ENCODE measurements at regions not wholly inside any gene's neighbourhood (a gene's known extent, or its start where the extent isn't known, plus 50 kb on each side); places are given as distances from the start of the nearest gene placed in this dataset.

DNA sequence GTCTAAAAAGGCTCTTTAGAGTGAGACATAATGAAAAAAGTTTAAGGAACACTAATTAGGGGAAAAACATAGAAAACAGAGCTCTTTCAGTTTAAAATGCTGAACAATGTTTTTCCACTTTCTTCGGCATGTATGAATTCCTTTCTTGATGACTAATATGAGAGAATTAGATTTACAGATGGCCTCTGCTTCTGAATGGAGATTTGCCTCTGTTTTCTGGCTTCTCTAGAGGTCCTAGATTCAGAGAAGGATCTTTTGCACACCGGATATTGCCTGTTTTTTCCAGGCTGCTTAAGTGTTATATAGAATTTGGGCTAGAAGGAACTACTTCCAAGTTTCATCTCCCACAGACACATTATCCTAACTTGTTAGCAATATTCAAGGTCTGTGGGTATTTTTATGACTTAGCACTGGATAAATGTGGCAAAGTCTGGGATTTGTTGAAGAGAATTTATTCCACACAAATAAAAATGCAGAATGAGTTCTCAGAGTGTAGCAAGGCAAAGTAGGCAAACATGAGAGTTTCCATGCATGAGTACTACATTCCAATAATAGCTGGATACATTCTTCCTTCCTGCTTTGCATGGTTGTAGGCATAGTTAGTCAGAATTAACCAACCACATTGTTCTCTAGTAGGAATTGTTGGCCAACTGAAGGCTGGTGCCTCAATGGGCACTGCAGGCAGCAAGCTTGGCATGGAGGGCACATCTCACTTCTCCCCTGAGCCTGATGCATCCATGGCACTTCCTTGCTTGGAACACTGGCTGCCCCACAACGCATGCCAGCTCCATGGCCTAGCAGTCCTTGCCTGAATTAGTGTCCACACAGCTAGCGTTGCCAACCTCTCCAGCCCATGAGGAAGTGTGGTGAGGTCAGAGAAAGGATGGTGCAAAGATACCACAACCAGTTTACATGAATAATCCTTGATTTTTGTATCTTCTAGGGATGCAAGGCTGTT, 224.2 kb downstream of the CLIC5 start:
- Histone ChIP-seq H2AFZ (ENCODE audit: low read depth, low read length) (no peak overlapping the region), H3K4me2 (ENCODE audit: low read length) (no peak overlapping the region)
- no peak for TF ChIP-seq RAD21 (conservative IDR thresholded peaks at IDR 0.05)
- TF ChIP-seq TAF1 (IDR thresholded peaks at IDR 0.05; ENCODE audit: low read depth) = no peak
- TF ChIP-seq, protein P1, sequence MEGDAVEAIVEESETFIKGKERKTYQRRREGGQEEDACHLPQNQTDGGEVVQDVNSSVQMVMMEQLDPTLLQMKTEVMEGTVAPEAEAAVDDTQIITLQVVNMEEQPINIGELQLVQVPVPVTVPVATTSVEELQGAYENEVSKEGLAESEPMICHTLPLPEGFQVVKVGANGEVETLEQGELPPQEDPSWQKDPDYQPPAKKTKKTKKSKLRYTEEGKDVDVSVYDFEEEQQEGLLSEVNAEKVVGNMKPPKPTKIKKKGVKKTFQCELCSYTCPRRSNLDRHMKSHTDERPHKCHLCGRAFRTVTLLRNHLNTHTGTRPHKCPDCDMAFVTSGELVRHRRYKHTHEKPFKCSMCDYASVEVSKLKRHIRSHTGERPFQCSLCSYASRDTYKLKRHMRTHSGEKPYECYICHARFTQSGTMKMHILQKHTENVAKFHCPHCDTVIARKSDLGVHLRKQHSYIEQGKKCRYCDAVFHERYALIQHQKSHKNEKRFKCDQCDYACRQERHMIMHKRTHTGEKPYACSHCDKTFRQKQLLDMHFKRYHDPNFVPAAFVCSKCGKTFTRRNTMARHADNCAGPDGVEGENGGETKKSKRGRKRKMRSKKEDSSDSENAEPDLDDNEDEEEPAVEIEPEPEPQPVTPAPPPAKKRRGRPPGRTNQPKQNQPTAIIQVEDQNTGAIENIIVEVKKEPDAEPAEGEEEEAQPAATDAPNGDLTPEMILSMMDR (IDR thresholded peaks at IDR 0.05; ENCODE audit: poor library complexity, severe bottlenecking) = no peak
- TF ChIP-seq, protein P2, sequence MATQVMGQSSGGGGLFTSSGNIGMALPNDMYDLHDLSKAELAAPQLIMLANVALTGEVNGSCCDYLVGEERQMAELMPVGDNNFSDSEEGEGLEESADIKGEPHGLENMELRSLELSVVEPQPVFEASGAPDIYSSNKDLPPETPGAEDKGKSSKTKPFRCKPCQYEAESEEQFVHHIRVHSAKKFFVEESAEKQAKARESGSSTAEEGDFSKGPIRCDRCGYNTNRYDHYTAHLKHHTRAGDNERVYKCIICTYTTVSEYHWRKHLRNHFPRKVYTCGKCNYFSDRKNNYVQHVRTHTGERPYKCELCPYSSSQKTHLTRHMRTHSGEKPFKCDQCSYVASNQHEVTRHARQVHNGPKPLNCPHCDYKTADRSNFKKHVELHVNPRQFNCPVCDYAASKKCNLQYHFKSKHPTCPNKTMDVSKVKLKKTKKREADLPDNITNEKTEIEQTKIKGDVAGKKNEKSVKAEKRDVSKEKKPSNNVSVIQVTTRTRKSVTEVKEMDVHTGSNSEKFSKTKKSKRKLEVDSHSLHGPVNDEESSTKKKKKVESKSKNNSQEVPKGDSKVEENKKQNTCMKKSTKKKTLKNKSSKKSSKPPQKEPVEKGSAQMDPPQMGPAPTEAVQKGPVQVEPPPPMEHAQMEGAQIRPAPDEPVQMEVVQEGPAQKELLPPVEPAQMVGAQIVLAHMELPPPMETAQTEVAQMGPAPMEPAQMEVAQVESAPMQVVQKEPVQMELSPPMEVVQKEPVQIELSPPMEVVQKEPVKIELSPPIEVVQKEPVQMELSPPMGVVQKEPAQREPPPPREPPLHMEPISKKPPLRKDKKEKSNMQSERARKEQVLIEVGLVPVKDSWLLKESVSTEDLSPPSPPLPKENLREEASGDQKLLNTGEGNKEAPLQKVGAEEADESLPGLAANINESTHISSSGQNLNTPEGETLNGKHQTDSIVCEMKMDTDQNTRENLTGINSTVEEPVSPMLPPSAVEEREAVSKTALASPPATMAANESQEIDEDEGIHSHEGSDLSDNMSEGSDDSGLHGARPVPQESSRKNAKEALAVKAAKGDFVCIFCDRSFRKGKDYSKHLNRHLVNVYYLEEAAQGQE (IDR thresholded peaks at IDR 0.05; ENCODE audit: borderline replicate concordance) = no peak
- TF ChIP-seq POLR2AphosphoS5 (IDR thresholded peaks at IDR 0.05) = no peak
- no peak for TF ChIP-seq EZH2 (IDR thresholded peaks at IDR 0.05; ENCODE audit: borderline replicate concordance, insufficient read depth, low read length, poor library complexity, severe bottlenecking)
- TF ChIP-seq SMC3 (conservative IDR thresholded peaks at IDR 0.05; ENCODE audit: poor library complexity) = no peak
- no peak for TF ChIP-seq EP300 (conservative IDR thresholded peaks at IDR 0.05; ENCODE audit: poor library complexity, severe bottlenecking)
- TF ChIP-seq MXI1 (conservative IDR thresholded peaks at IDR 0.05; ENCODE audit: poor library complexity, severe bottlenecking) = no peak

DNA sequence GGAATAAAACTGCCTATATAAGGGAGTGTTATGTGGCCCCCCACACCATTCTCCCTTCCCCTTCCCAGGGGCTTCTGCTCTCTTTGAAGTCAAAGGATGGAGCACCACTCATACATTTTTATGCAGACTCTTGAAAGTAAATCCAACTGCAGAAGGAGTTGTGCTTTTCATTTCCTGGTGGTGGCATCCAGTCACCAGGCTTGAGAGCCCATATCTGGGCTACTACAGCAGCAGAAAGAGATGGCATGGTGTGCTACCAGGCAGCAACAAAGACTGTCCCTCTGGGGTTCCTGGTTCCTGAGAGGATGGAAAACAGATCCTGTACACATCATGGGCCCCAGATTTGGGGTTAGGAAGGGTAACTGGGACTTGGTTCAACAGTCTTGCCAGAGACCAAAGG, 226.4 kb downstream of the CLIC5 start:
- Histone ChIP-seq H3K9me2 (ENCODE audit: insufficient read depth, low read length) (no peaks in the 10 kb centered on the region), H2AFZ (ENCODE audit: low read depth, low read length) (no peak overlapping the region), H3K27me3 (ENCODE audit: insufficient read depth, low read depth, low read length) (peaks cover 20% of the 10 kb centered on the region), H3K36me3 (ENCODE audit: insufficient read depth, low read length) (no peaks in the 10 kb centered on the region), H3K9me3 (ENCODE audit: low read length) (no peaks in the 10 kb centered on the region), H3K4me2 (ENCODE audit: low read length) (no peak overlapping the region), H3K27ac (ENCODE audit: low read length) (no peak overlapping the region), H3F3A (ENCODE audit: insufficient read depth, low read length, poor library complexity, severe bottlenecking) (no peaks in the 10 kb centered on the region), H4K20me1 (ENCODE audit: insufficient read depth) (no peaks in the 10 kb centered on the region), H3K9ac (ENCODE audit: low read length) (no peak overlapping the region), H3K79me2 (replicated peaks; ENCODE audit: insufficient read depth, low read length) (no peaks in the 10 kb centered on the region), H3K4me3 (ENCODE audit: low read length) (no peak overlapping the region)
- TF ChIP-seq POLR2AphosphoS5 (IDR thresholded peaks at IDR 0.05) (no peak), TAF1 (IDR thresholded peaks at IDR 0.05; ENCODE audit: low read depth) (no peak), RAD21 (conservative IDR thresholded peaks at IDR 0.05) (no peak), SMC3 (conservative IDR thresholded peaks at IDR 0.05; ENCODE audit: poor library complexity) (no peak), EZH2 (IDR thresholded peaks at IDR 0.05; ENCODE audit: borderline replicate concordance, insufficient read depth, low read length, poor library complexity, severe bottlenecking) (no peak), EP300 (conservative IDR thresholded peaks at IDR 0.05; ENCODE audit: poor library complexity, severe bottlenecking) (no peak), MXI1 (conservative IDR thresholded peaks at IDR 0.05; ENCODE audit: poor library complexity, severe bottlenecking) (no peak)
- TF ChIP-seq, protein P2 (IDR thresholded peaks at IDR 0.05; ENCODE audit: borderline replicate concordance) = no peak
- TF ChIP-seq, protein P1 (IDR thresholded peaks at IDR 0.05; ENCODE audit: poor library complexity, severe bottlenecking) = no peak

More for the DNA sequence above, 224.2 kb downstream of the CLIC5 start:
- Histone ChIP-seq H4K20me1 (ENCODE audit: insufficient read depth) (no peaks in the 10 kb centered on the region), H3K9me3 (ENCODE audit: low read length) (no peaks in the 10 kb centered on the region), H3K9me2 (ENCODE audit: insufficient read depth, low read length) (no peaks in the 10 kb centered on the region), H3K36me3 (ENCODE audit: insufficient read depth, low read length) (no peaks in the 10 kb centered on the region), H3F3A (ENCODE audit: insufficient read depth, low read length, poor library complexity, severe bottlenecking) (no peaks in the 10 kb centered on the region), H3K79me2 (replicated peaks; ENCODE audit: insufficient read depth, low read length) (no peaks in the 10 kb centered on the region), H3K9ac (ENCODE audit: low read length) (no peak overlapping the region), H3K27ac (ENCODE audit: low read length) (no peak overlapping the region), H3K4me3 (ENCODE audit: low read length) (no peak overlapping the region), H3K27me3 (ENCODE audit: insufficient read depth, low read depth, low read length) (peaks cover 6% of the 10 kb centered on the region)
